SK-N-SH (cell line): ENCODE measurements at regions not wholly inside any gene's neighbourhood (a gene's known extent, or its start where the extent isn't known, plus 50 kb on each side); places are given as distances from the start of the nearest gene placed in this dataset.

Experiments used
- CTCF ChIA-PET: fragments of 300-600, 350-600 bp; formaldehyde crosslinking; extraction: SDS; loops from one replicate; lab custom pipeline; 2021; lab: Yijun Ruan, JAX
- POLR2A ChIA-PET: fragments of 350-600 bp; sonication (Branson Sonifier 250); formaldehyde crosslinking; extraction: SDS; loops from one replicate; lab custom pipeline; 2020; ENCODE audit warnings: antibody characterized with exemption, inconsistent platforms; lab: Yijun Ruan, JAX
- DNase-seq: peaks from one replicate; pipeline ENCODE4 v3.0.0; 2012
- H2AFZ ChIP-seq: fragments of 200-600 bp; sonication (generic); 2 replicates; pipeline ENCODE4 v1.8.1; 2016; ENCODE audit warnings: antibody characterized with exemption, mild to moderate bottlenecking, low read depth
- H3F3A ChIP-seq: fragments of 200-600 bp; sonication (generic); replicated peaks from 2 replicates; pipeline ENCODE3; 2016; ENCODE audit warnings: antibody characterized with exemption, mild to moderate bottlenecking; ENCODE audit not compliant: insufficient read depth
- H3K27ac ChIP-seq, 2 experiments: fragments of 200-500 bp in 1 of 2; fragments of 200-600 bp in 1 of 2; sonication (Bioruptor generic) in 1 of 2; sonication (generic), shearing (Covaris generic) in 1 of 2; 2 replicates each; pipeline versions ENCODE4 v1.5.1 to v1.6.1; 2014 to 2016; ENCODE audit warnings: low read depth in 2 of 2, inconsistent platforms in 1 of 2, low read length in 1 of 2, mild to moderate bottlenecking in 1 of 2, mixed read lengths in 1 of 2
- H3K27me3 ChIP-seq: fragments of 200-600 bp; sonication (generic), shearing (Covaris generic); 2 replicates; pipeline ENCODE4 v1.6.1; 2016; ENCODE audit warnings: mixed run types; ENCODE audit not compliant: insufficient read depth
- H3K36me3 ChIP-seq, 2 experiments: fragments of 200-500 bp in 1 of 2; fragments of 200-600 bp in 1 of 2; sonication (Bioruptor generic) in 1 of 2; sonication (generic) in 1 of 2; replicated peaks in 1 of 2; 2 replicates each; pipeline versions ENCODE3 to v1.5.1; 2014 to 2016; ENCODE audit warnings: low read length in 1 of 2, mild to moderate bottlenecking in 1 of 2; ENCODE audit not compliant: insufficient read depth in 2 of 2, control insufficient read depth in 1 of 2
- H3K4me1 ChIP-seq, 2 experiments: fragments of 200-500 bp in 1 of 2; fragments of 200-600 bp in 1 of 2; sonication (Bioruptor generic) in 1 of 2; sonication (generic), shearing (Covaris generic) in 1 of 2; 2 replicates each; pipeline versions ENCODE4 v1.5.1 to v1.6.1; 2014 to 2016; ENCODE audit warnings: low read depth in 1 of 2, low read length in 1 of 2, mixed run types in 1 of 2; ENCODE audit not compliant: insufficient read depth in 2 of 2, control insufficient read depth in 1 of 2
- H3K4me2 ChIP-seq: fragments of 200-600 bp; sonication (generic), shearing (Covaris generic); 2 replicates; pipeline ENCODE4 v1.6.1; 2017; ENCODE audit warnings: mixed run types
- H3K4me3 ChIP-seq, 2 experiments: fragments of 200-500 bp in 1 of 2; fragments of 200-600 bp in 1 of 2; sonication (Bioruptor generic) in 1 of 2; sonication (generic), shearing (Covaris generic) in 1 of 2; 2 replicates each; pipeline versions ENCODE4 v1.5.1 to v1.8.1; 2014 to 2016; ENCODE audit warnings: low read depth in 2 of 2, inconsistent platforms in 1 of 2, low read length in 1 of 2, mild to moderate bottlenecking in 1 of 2, mixed read lengths in 1 of 2, moderate library complexity in 1 of 2
- H3K79me2 ChIP-seq: fragments of 200-600 bp; sonication (generic); 2 replicates; pipeline ENCODE4 v1.8.1; 2017; ENCODE audit warnings: mild to moderate bottlenecking; ENCODE audit not compliant: insufficient read depth
- H3K9ac ChIP-seq: fragments of 200-600 bp; sonication (generic); 2 replicates; pipeline ENCODE4 v1.6.1; 2017; ENCODE audit warnings: mixed run types
- H3K9me2 ChIP-seq: fragments of 200-600 bp; sonication (generic); 2 replicates; pipeline ENCODE4 v1.6.1; 2017; ENCODE audit warnings: mixed run types
- H3K9me3 ChIP-seq: fragments of 200-600 bp; sonication (generic); 2 replicates; pipeline ENCODE4 v1.6.1; 2017; ENCODE audit warnings: mixed run types, mild to moderate bottlenecking, moderate library complexity
- H4K20me1 ChIP-seq: fragments of 200-600 bp; sonication (generic); 2 replicates; pipeline ENCODE4 v1.6.1; 2017; ENCODE audit warnings: mild to moderate bottlenecking, mixed run types; ENCODE audit not compliant: insufficient read depth
- EP300 ChIP-seq, 2 experiments: IDR thresholded peaks; 2 replicates each; pipeline versions ENCODE4 v1.4.0 to v1.6.1; 2012; ENCODE audit warnings: borderline replicate concordance in 1 of 2, low read depth in 1 of 2, low read length in 1 of 2
- EZH2phosphoT487 ChIP-seq: fragments of 200-600 bp; sonication (generic); IDR thresholded peaks from 2 replicates; pipeline ENCODE4 v1.6.1; 2017; ENCODE audit warnings: low read depth, mixed run types, mild to moderate bottlenecking, antibody characterized with exemption, moderate library complexity, borderline replicate concordance
- GATA2 ChIP-seq: sonication (generic); formaldehyde crosslinking; IDR thresholded peaks from 2 replicates; pipeline ENCODE4 v1.5.0; 2020; ENCODE audit warnings: mild to moderate bottlenecking, missing genetic modification reagents
- MEF2A ChIP-seq: IDR thresholded peaks from 2 replicates; pipeline ENCODE4 v1.4.0; 2012; ENCODE audit warnings: low read depth, borderline replicate concordance
- MXI1 ChIP-seq: IDR thresholded peaks from 2 replicates; pipeline ENCODE4 v1.6.1; 2012; ENCODE audit warnings: mild to moderate bottlenecking, low read depth, low read length, improper control_type of control experiment
- NRF1 ChIP-seq: IDR thresholded peaks from 2 replicates; pipeline ENCODE4 v1.6.1; 2012; ENCODE audit warnings: low read depth, mild to moderate bottlenecking, low read length
- POLR2AphosphoS5 ChIP-seq: IDR thresholded peaks from 2 replicates; pipeline ENCODE4 v1.6.1; 2012; ENCODE audit warnings: low read depth, low read length
- RAD21 ChIP-seq: IDR thresholded peaks from 2 replicates; pipeline ENCODE4 v1.6.1; 2012; ENCODE audit warnings: mild to moderate bottlenecking, low read length
- RCOR1 ChIP-seq: fragments of 150-350 bp; IDR thresholded peaks from 2 replicates; pipeline ENCODE4 v1.6.1; 2017; ENCODE audit warnings: antibody characterized with exemption, low read length
- RFX5 ChIP-seq: IDR thresholded peaks from 2 replicates; pipeline ENCODE4 v1.6.1; 2012; ENCODE audit warnings: mild to moderate bottlenecking, improper control_type of control experiment, low read length
- RXRA ChIP-seq: IDR thresholded peaks from 2 replicates; pipeline ENCODE4 v1.4.0; 2012; ENCODE audit warnings: low read depth, mild to moderate bottlenecking, borderline replicate concordance
- WGBS: methylation state at CpG from one replicate; pipeline ENCODE4 v1.1.6; 2017; ENCODE audit warnings: low lambda C conversion rate; 5-methylcytosine and 5-hydroxymethylcytosine counted together
- TF ChIP-seq, protein P1 (sequence below): fragments of 200-600 bp; sonication (generic); IDR thresholded peaks from 2 replicates; pipeline ENCODE4 v1.6.1; 2017; ENCODE audit warnings: antibody characterized with exemption, mild to moderate bottlenecking, moderate library complexity
- TF ChIP-seq, protein P2 (sequence below): IDR thresholded peaks from 2 replicates; pipeline ENCODE4 v1.4.0; 2012; ENCODE audit warnings: low read depth
- TF ChIP-seq, protein P3 (sequence below): IDR thresholded peaks from 2 replicates; pipeline ENCODE4 v1.4.0; 2012; ENCODE audit warnings: low read depth, borderline replicate concordance
- TF ChIP-seq, protein P4 (sequence below): IDR thresholded peaks from 2 replicates; pipeline ENCODE4 v1.4.0; 2012; ENCODE audit warnings: low read depth, borderline replicate concordance

DNA sequence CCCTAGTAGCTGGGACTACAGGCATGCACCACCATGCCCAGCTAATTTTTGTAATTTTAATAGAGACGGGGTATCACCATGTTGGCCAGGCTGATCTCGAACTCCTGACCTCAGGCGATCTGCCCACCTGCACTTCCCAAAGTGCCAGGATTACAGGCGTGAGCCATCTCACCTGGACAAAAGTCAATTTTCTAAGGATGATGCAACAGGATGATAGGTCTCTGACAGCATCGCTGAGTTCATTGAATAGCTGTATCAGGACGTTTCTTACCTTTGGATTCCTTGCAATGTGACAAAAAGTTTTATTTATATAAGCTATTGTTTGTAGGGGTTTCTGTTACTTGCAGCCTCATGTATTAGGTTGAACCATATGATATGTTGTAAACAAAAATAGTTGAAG is 55.5 kb upstream of the PCED1B start:
- no peak overlapping the region for H3K27ac ChIP-seq
- peaks cover 0 to 18% of the 10 kb centered on the region in 2 experiments for H3K4me1 ChIP-seq
- H3K9me3 ChIP-seq = no peaks in the 10 kb centered on the region
- ChIA-PET CTCF (interaction anchor here (0.9 to 1.5 kb wide), 2 partner anchors 9 to 27 kb away, joined by 3 to 7 read pairs; no protein-coding TSS in a partner anchor), POLR2A (no interaction called here)
- no peak overlapping the region for H3K9ac ChIP-seq
- H4K20me1 ChIP-seq = no peaks in the 10 kb centered on the region
- no peak overlapping the region for H3K4me2 ChIP-seq
- no peak overlapping the region for H2AFZ ChIP-seq
- no peaks in the 10 kb centered on the region for H3K79me2 ChIP-seq
- DNase-seq = no peak
- TF ChIP-seq, protein P1, sequence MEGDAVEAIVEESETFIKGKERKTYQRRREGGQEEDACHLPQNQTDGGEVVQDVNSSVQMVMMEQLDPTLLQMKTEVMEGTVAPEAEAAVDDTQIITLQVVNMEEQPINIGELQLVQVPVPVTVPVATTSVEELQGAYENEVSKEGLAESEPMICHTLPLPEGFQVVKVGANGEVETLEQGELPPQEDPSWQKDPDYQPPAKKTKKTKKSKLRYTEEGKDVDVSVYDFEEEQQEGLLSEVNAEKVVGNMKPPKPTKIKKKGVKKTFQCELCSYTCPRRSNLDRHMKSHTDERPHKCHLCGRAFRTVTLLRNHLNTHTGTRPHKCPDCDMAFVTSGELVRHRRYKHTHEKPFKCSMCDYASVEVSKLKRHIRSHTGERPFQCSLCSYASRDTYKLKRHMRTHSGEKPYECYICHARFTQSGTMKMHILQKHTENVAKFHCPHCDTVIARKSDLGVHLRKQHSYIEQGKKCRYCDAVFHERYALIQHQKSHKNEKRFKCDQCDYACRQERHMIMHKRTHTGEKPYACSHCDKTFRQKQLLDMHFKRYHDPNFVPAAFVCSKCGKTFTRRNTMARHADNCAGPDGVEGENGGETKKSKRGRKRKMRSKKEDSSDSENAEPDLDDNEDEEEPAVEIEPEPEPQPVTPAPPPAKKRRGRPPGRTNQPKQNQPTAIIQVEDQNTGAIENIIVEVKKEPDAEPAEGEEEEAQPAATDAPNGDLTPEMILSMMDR = no peak
- TF ChIP-seq RCOR1 = no peak
- TF ChIP-seq MEF2A = no peak
- TF ChIP-seq EZH2phosphoT487 = no peak
- no peak for TF ChIP-seq NRF1
- no peak for TF ChIP-seq MXI1
- TF ChIP-seq EP300 (IDR thresholded peaks at IDR 0.05; ENCODE audit: borderline replicate concordance in 1 of 2, low read depth in 1 of 2, low read length in 1 of 2) = no peak
- TF ChIP-seq GATA2 (CRISPR knock-in tag) = no peak
- no peaks in the 10 kb centered on the region for H3K27me3 ChIP-seq
- 67% methylated on average over 6 of the region's 6 CpGs for WGBS
- no peaks in the 10 kb centered on the region for H3K36me3 ChIP-seq
- no peak overlapping the region for H3K4me3 ChIP-seq
- peaks cover 17% of the 10 kb centered on the region for H3F3A ChIP-seq
- no peaks in the 10 kb centered on the region for H3K9me2 ChIP-seq

GRCh38 chr12:47024463-47024862 is 55.0 kb upstream of the PCED1B start:
- H3K4me2 ChIP-seq = no peak overlapping the region
- H4K20me1 ChIP-seq = no peaks in the 10 kb centered on the region
- H3K9me2 ChIP-seq = no peaks in the 10 kb centered on the region
- H3K27ac ChIP-seq = no peak overlapping the region
- CTCF ChIA-PET = interaction anchor here (0.9 to 1.5 kb wide), 2 partner anchors 8 to 26 kb away, joined by 3 to 7 read pairs; no protein-coding TSS in a partner anchor
- no peak for TF ChIP-seq MXI1
- TF ChIP-seq RFX5 = no peak
- TF ChIP-seq RAD21 = no peak
- no peak for TF ChIP-seq POLR2AphosphoS5
- TF ChIP-seq, protein P2, sequence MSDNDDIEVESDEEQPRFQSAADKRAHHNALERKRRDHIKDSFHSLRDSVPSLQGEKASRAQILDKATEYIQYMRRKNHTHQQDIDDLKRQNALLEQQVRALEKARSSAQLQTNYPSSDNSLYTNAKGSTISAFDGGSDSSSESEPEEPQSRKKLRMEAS = no peak
- TF ChIP-seq EZH2phosphoT487 = no peak
- TF ChIP-seq, protein P3, sequence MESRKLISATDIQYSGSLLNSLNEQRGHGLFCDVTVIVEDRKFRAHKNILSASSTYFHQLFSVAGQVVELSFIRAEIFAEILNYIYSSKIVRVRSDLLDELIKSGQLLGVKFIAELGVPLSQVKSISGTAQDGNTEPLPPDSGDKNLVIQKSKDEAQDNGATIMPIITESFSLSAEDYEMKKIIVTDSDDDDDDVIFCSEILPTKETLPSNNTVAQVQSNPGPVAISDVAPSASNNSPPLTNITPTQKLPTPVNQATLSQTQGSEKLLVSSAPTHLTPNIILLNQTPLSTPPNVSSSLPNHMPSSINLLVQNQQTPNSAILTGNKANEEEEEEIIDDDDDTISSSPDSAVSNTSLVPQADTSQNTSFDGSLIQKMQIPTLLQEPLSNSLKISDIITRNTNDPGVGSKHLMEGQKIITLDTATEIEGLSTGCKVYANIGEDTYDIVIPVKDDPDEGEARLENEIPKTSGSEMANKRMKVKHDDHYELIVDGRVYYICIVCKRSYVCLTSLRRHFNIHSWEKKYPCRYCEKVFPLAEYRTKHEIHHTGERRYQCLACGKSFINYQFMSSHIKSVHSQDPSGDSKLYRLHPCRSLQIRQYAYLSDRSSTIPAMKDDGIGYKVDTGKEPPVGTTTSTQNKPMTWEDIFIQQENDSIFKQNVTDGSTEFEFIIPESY = no peak
- no peak for TF ChIP-seq RXRA
- TF ChIP-seq, protein P4, sequence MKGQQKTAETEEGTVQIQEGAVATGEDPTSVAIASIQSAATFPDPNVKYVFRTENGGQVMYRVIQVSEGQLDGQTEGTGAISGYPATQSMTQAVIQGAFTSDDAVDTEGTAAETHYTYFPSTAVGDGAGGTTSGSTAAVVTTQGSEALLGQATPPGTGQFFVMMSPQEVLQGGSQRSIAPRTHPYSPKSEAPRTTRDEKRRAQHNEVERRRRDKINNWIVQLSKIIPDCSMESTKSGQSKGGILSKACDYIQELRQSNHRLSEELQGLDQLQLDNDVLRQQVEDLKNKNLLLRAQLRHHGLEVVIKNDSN = no peak
- no peak for TF ChIP-seq GATA2 (CRISPR knock-in tag)
- no peak overlapping the region for H3K9ac ChIP-seq
- WGBS = 47% methylated on average over 2 of the region's 2 CpGs
- POLR2A ChIA-PET = no interaction called here
- H3K27me3 ChIP-seq = no peaks in the 10 kb centered on the region
- no peaks in the 10 kb centered on the region for H3K36me3 ChIP-seq
- DNase-seq = no peak
- H3K9me3 ChIP-seq = no peaks in the 10 kb centered on the region
- no peak overlapping the region for H3K4me3 ChIP-seq
- H3K79me2 ChIP-seq = no peaks in the 10 kb centered on the region
- H2AFZ ChIP-seq = no peak overlapping the region; the same call in 1 of the 2 replicates
- H3F3A ChIP-seq = peaks cover 17% of the 10 kb centered on the region
- H3K4me1 ChIP-seq = peaks cover 0 to 18% of the 10 kb centered on the region in 2 experiments
